Prostate gland (tissue), 2 donors: ENCODE measurements at regions not wholly inside any gene's neighbourhood (a gene's known extent, or its start where the extent isn't known, plus 50 kb on each side); places are given as distances from the start of the nearest gene placed in this dataset.

Source experiments
- POLR2A ChIP-seq: fragments of 450-650 bp; IDR thresholded peaks from one replicate; pipeline ENCODE4 v1.6.1; 2016; ENCODE audit warnings: antibody characterized with exemption, mild to moderate bottlenecking
- POLR2AphosphoS5 ChIP-seq: sonication (generic); formaldehyde crosslinking; IDR thresholded peaks from one replicate; pipeline ENCODE4 v1.6.1; 2017; ENCODE audit warnings: antibody characterized with exemption
- TF ChIP-seq, protein P1 (sequence below), 4 experiments: fragments of 200-600 bp in 2 of 4; fragments of 450-650 bp in 2 of 4; sonication (generic) in 2 of 4; IDR thresholded peaks; 1 replicate in 3 of 4; 2 replicates in 1 of 4; pipeline ENCODE4 v1.5.1; 2016 to 2019; ENCODE audit warnings: antibody characterized with exemption in 4 of 4, mild to moderate bottlenecking in 2 of 4, moderate library complexity in 2 of 4

GRCh38 chr3:22734756-22735155, 468.4 kb upstream of the UBE2E2 start:
- TF ChIP-seq, protein P1, sequence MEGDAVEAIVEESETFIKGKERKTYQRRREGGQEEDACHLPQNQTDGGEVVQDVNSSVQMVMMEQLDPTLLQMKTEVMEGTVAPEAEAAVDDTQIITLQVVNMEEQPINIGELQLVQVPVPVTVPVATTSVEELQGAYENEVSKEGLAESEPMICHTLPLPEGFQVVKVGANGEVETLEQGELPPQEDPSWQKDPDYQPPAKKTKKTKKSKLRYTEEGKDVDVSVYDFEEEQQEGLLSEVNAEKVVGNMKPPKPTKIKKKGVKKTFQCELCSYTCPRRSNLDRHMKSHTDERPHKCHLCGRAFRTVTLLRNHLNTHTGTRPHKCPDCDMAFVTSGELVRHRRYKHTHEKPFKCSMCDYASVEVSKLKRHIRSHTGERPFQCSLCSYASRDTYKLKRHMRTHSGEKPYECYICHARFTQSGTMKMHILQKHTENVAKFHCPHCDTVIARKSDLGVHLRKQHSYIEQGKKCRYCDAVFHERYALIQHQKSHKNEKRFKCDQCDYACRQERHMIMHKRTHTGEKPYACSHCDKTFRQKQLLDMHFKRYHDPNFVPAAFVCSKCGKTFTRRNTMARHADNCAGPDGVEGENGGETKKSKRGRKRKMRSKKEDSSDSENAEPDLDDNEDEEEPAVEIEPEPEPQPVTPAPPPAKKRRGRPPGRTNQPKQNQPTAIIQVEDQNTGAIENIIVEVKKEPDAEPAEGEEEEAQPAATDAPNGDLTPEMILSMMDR (IDR thresholded peaks at IDR 0.05), result no peak
- TF ChIP-seq POLR2A (no peak), POLR2AphosphoS5 (no peak)
